BE2C (cell line): ENCODE measurements at regions not wholly inside any gene's neighbourhood (a gene's known extent, or its start where the extent isn't known, plus 50 kb on each side); places are given as distances from the start of the nearest gene placed in this dataset.

Source experiments
- DNase-seq: peaks from one replicate; pipeline ENCODE4 v3.0.0-alpha.2; 2020
- H3K27me3 ChIP-seq: fragments of 250-450 bp; sonication (Bioruptor Pico); 2 replicates; pipeline ENCODE4 v1.5.1; 2020; ENCODE audit warnings: mild to moderate bottlenecking
- H3K36me3 ChIP-seq: fragments of 250-450 bp; sonication (Bioruptor Pico); 2 replicates; pipeline ENCODE4 v1.5.1; 2020; ENCODE audit warnings: mild to moderate bottlenecking
- H3K4me1 ChIP-seq: fragments of 250-450 bp; sonication (Bioruptor Pico); 2 replicates; pipeline ENCODE4 v1.5.1; 2020
- H3K4me3 ChIP-seq: 2 replicates; pipeline ENCODE4 v1.5.1; 2011; ENCODE audit warnings: low read depth, low read length
- H3K9me3 ChIP-seq: fragments of 250-450 bp; sonication (Bioruptor Pico); 2 replicates; pipeline ENCODE4 v1.5.1; 2020
- CTCF ChIP-seq: IDR thresholded peaks from 2 replicates; pipeline ENCODE4 v1.5.1; 2012; ENCODE audit warnings: mild to moderate bottlenecking, low read depth, low read length

- no peak for TF ChIP-seq CTCF
Measured at GRCh38 chr9:7947577-7947976, 148.0 kb upstream of the DMAC1 start.

GRCh38 chr9:7946458-7946857, 146.9 kb upstream of the DMAC1 start:
- H3K4me1 ChIP-seq: no peaks in the 10 kb centered on the region
- no peak for DNase-seq
- H3K9me3 ChIP-seq: no peaks in the 10 kb centered on the region
- no peaks in the 10 kb centered on the region for H3K36me3 ChIP-seq
- TF ChIP-seq CTCF: no peak
- H3K4me3 ChIP-seq: no peak overlapping the region
- no peaks in the 10 kb centered on the region for H3K27me3 ChIP-seq

More at GRCh38 chr9:7947577-7947976, 148.0 kb upstream of the DMAC1 start:
- Histone ChIP-seq H3K4me1 (no peaks in the 10 kb centered on the region), H3K27me3 (no peaks in the 10 kb centered on the region), H3K36me3 (no peaks in the 10 kb centered on the region), H3K9me3 (no peaks in the 10 kb centered on the region), H3K4me3 (no peak overlapping the region)
- no peak for DNase-seq

GRCh38 chr9:7944572-7944971, 145.0 kb upstream of the DMAC1 start:
- Histone ChIP-seq H3K4me3 (no peak overlapping the region), H3K36me3 (no peaks in the 10 kb centered on the region), H3K27me3 (no peaks in the 10 kb centered on the region), H3K4me1 (no peaks in the 10 kb centered on the region), H3K9me3 (no peaks in the 10 kb centered on the region)
- no peak for TF ChIP-seq CTCF
- no peak for DNase-seq

GRCh38 chr9:7937761-7938491, 138.3 kb upstream of the DMAC1 start:
- DNase-seq: no peak
- H3K36me3 ChIP-seq: no peaks in the 10 kb centered on the region
- H3K27me3 ChIP-seq: no peaks in the 10 kb centered on the region
- H3K4me3 ChIP-seq: no peak overlapping the region
- no peaks in the 10 kb centered on the region for H3K4me1 ChIP-seq
- TF ChIP-seq CTCF: no peak
- H3K9me3 ChIP-seq: no peaks in the 10 kb centered on the region

- no peak for TF ChIP-seq CTCF
- H3K4me1 ChIP-seq: no peaks in the 10 kb centered on the region
Measured at GRCh38 chr9:7936996-7937395, 137.4 kb upstream of the DMAC1 start.

GRCh38 chr9:7936163-7936562, 136.6 kb upstream of the DMAC1 start:
- TF ChIP-seq CTCF: no peak
- Histone ChIP-seq H3K4me1 (no peaks in the 10 kb centered on the region), H3K27me3 (no peaks in the 10 kb centered on the region), H3K4me3 (no peak overlapping the region), H3K9me3 (no peaks in the 10 kb centered on the region), H3K36me3 (no peaks in the 10 kb centered on the region)
- DNase-seq: no peak

More at GRCh38 chr9:7936996-7937395, 137.4 kb upstream of the DMAC1 start:
- DNase-seq: no peak
- Histone ChIP-seq H3K4me3 (no peak overlapping the region), H3K36me3 (no peaks in the 10 kb centered on the region), H3K9me3 (no peaks in the 10 kb centered on the region), H3K27me3 (no peaks in the 10 kb centered on the region)
